Umbilical cord (tissue), 1 donor: ENCODE measurements at regions not wholly inside any gene's neighbourhood (a gene's known extent, or its start where the extent isn't known, plus 50 kb on each side); places are given as distances from the start of the nearest gene placed in this dataset.
"Not testable (repeated sequence)": the region's sequence is repeated elsewhere in the genome, so short reads cannot be mapped to it uniquely, and the experiment has no call there.

Experiments used
- DNase-seq: peaks from one replicate; pipeline ENCODE4 v3.0.0-alpha.2; 2015; ENCODE audit warnings: low spot score

DNA sequence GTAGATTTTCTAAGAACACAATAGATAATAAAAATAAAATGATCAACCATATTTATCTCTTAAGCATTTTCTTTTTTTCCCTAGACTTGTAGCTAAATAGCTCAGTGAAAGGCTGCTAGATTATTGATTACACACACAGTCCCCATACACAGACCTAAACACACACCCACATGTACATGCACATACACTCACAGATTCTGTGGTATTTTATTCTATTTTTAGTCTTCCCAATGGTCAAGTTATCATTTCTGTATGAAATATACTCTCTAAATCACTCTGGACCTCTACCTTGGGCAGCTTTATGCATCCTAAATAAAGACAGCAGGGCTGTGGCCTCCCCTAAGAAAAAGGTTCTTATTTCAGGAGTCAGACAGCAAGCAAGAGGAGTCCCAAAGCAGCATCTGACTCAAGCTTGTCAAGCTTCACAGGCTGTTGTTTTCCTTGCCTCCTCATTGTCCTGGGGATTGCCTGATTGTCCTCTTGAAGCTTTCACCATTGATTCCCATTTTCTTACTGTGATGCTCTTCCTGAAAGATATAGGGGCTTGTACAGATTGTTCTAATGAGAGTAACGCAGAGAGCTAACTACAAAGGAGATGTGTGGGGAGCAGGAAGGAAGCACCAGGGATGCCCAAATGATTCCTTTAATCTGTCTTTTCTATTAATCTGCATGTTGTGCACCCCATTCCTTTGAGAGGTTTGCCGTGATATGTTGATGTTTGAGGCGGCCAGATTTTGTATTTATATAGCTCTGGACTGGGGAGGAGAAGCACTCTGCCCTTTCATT lies 986.5 kb downstream of the PCDH17 start:
- DNase-seq: no peak

DNA sequence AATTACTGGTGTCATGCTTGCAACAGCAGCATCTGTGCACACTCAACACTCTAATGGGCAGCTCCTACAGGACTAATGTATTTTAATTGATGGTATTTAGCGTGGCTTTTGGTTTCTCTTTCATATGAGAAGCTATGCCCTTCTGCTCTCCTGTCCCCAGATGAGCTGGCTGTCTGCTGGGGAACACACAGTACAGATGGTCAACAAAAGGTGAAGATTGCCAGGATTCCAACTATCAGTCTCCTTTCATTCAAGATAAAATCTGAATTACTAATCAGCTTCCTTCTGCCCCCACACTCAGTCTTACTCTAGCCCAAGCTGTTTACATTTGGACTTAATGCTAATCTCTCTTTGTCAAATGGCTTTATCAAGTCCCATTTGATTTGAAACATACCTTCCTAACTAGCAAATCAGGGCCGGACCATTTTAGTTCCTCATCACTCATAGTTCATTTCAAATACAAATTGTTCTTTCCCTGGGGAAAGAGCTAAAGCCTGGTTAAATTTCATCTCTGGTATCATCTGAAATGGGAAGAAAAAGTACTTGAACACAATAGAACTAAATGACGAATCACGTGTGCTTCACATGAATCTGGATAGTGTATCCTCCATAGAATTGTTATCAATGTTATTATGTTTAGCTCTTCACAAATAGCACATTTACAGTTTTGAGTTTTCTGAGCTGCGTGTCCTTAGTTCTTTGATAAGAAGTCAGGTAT lies 988.0 kb downstream of the PCDH17 start:
- no peak for DNase-seq

DNA sequence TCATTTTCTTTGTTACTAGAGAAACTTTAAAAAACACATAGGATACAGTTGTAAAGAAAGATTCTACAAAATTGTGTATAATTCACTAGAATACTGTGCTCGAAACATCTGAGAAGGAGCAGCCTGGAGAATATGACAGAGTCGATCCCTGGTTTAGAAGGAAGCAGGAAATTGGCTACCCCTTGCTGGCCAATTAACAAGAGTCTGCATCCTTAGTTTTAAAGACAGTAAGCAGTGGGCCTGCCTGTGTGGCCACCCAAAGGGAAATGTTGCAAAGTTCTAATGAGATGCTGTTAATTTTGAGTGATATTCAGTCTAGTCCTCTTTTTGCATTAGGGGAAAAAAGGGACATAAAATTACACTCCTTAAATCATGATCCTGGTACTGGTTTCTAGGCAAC lies 988.6 kb downstream of the PCDH17 start:
- DNase-seq: peak; percentile 2

DNA sequence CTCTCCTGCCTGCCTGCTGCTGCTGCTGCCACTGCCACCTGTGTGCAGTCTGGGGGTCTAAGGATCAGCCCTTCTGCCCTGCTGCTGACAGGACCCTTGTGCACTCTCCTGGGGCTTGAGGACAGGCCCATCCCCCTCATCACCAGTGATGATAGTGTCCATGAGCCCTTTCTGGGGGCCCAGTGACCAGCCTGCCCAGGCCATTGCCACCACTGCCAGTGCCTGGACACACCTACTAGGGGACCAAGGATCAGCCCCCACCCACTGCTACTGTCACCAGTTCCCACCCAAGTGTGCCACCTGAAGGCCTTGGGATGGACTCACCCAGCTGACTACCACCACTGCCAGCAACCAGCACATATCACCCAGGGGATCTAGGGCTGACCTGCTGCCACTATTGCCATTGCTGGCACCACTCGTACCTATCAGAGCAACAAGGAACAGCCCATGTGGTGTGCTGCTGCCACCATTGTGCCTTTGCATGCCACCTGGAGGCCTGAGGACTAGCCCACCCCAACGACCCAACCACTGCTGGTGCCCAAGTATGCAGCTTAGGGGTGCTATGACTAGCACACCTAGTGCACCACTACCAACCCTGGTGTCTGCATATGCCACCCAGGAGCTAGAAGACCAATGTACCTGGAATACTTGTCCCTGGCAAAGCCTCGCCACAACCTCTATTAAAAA lies 994.3 kb downstream of the PCDH17 start:
- DNase-seq: no peak

DNA sequence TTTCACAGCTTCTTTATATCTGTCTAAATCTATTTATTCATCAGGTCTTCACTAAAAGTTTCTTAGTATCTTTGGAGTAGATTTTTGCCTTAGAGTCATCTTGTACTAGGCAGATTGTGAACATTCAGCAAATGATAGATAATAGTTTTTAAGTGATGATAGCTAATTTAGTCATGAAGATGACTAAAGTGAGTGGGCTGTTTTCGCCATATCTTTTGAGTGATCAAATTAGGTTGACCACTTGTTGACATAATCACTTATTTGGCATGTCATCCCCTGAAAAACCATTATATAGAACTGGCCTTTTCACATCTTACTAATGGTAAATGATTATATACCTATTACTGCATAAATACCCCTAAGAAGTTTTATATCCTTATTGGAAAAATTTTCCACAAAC lies 999.2 kb downstream of the PCDH17 start:
- DNase-seq: no peak

DNA sequence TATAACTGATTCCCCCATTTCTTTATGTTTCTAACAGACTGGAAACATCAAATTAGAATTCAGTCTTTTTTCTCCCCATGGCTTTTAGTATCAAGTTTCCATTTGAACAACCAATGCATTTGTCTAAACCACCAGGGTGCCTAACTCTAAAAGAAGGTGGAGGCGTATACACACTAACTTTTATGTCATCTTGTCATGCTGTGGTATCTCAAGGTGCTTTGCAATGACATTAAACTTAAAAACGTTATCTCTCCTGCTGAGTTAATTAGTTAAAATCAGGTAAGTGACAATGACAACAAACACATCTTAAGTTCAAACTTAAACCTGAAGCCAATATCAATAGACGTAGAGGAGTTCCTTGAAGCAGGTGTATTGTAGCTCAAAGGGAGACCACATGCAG lies 1001.7 kb downstream of the PCDH17 start:
- DNase-seq: no peak

DNA sequence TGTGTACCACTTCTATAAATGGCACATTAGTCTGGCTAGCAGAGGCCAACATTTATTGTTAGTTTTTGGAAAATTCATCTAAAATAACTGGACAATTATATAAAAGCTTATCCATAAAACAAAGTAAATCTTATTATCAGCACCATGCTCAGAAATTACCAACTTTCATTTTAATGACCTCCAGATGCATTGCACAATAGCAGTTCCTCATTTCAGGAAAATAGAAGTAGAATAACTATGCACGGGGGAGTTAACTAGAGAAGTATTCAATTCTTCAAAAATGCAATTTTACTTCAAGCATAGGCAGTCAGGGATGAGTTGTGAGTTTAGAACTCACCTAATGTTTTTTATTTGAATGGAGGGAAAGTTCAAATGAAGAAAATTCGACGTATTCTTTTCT lies 1023.5 kb downstream of the PCDH17 start:
- DNase-seq: no peak

DNA sequence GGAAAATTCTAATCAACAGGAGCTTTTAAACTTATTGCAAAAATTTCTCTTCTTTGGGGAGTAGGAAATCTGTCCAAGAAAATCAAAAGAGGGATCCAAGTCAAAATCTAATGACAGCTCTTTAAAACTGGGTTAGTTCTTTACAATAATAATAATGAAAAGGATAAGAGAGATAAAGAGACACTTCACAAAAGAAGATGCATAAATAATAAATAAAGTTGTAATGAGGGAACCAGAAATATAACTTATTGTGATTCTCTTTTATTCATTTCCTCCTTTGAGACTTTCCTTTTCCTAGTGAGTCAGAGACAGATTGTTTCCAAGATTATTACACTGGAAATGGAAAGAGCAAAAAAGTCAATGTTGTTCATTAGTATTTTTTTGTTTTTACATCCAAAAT lies 1029.3 kb downstream of the PCDH17 start:
- DNase-seq: no peak

DNA sequence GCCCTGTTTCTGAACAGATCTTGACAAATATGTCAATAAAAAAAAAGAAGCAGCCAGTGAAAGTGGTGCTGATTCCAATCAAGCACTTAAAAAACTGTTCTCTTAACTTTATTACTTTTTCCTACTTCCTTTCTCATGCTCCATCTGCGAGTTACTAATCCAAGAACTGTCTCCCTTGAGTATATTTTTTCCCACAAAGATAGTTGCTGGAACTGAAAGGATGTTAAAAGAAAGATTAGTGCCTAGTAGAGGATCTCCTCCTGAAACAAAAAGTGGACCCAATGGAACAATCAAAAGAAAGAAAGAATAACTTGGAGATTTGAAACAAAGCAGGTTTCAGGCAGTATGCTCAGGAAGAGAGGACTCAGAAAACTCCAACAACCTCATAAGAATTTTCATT lies 1034.8 kb downstream of the PCDH17 start:
- DNase-seq: no peak

DNA sequence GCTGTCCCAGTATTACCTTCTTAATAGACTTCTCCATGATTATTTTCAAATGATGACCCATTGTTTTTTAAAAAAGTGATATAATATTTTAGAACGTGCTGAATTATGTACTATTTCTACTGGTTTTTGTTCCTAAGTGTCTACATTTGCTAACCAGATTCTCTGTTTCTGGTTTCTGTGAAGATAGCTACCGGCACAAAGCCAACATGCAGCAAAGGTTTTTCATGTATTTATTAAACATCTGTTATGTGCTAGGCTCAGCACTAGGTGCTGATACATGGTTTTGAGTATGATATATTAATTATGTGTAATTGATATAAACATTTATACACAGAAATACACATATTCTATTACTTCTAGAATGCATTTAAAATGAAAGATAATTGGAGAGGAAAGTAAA lies 1035.6 kb downstream of the PCDH17 start:
- DNase-seq: no peak

DNA sequence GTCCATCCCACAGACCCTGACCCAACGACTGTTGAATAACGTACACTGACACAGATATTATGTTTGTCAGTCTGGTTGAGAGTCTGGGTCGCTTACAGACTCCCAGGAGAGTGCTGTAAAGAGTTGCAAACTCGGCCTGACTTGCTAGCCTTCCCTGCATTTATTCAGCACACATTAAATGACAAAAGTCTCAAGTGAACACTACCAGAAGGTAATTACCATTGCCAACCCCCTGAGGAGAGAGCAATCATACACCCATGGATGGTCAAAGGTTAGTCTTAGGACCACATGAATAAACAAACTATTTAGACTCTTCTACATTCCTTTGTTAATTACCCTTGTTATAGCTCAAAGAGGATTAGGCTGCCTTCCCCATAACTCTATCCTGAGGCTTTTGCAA lies 1048.6 kb downstream of the PCDH17 start:
- no peak for DNase-seq

DNA sequence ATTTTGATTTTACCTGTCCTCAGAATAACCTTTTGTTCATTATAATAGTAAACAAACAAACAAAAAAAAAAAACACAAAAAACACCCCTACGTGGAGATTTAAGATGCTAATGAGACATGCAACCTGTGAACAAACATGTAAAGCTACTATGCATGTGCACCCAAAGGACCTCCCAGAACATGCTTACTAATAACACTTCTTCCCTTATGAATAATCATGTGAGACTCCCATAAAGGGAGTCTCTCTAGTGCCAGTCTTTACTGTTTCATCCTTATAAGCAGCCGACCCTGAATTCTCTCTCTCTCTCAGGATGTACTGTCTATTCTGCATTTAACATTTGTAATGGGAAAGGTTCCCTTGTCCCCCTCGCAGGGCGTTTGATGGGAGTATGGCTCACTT lies 1051.1 kb downstream of the PCDH17 start:
- no peak for DNase-seq

DNA sequence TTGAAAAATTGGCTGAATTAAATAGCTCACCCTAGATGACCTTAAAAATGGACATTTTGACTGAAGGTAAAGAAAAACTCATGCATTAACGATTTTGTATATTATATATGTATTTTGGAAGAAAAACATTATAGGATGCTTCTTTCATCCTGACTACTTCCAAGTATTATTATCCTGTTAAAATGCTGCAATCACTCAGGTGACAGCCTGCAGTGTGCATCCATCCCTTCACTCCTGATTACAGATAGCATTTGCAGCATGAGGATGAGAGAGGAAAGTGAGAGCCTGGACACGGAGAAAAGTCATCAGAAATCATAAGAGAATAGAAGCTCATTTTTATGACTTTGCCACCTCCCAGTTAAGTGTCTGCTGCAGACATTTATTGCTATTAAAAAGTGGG lies 1055.6 kb downstream of the PCDH17 start:
- no peak for DNase-seq

DNA sequence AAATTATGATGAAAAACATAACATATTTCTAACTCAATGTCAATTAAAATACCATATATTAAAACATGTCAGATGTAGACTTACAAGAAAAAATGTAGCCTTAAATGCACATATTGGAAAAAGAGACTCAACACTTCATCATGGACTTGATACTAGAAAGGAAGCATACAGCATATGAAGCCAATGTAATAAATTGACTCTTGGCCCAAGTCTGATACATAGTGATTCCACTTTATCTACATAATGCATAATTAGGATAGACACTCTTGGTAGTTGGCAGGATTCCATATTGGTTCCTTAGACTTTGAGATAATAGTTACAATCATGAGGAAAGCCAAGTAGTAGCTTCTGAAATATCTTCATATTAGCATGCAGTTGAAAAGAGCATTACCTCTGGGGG lies 1067.0 kb downstream of the PCDH17 start:
- no peak for DNase-seq

DNA sequence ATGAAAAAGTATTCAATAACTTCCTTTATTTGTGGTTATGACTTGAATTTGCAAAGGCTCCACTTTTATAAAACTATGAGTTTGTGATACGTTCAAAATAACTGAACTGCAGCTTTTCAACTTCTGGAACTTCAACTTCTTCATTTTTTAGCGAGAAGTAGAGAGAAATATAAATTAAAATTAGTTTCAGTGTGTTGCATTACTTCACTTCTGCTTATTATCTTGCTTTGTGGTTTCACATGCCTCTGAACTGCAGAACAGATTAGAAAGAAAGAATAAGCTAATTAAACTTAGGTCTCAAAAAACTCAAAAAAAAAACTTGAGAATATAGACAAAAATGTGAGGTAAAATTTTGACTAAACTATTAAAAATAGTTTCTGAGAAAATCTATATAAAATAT lies 1073.4 kb downstream of the PCDH17 start:
- DNase-seq: no peak

DNA sequence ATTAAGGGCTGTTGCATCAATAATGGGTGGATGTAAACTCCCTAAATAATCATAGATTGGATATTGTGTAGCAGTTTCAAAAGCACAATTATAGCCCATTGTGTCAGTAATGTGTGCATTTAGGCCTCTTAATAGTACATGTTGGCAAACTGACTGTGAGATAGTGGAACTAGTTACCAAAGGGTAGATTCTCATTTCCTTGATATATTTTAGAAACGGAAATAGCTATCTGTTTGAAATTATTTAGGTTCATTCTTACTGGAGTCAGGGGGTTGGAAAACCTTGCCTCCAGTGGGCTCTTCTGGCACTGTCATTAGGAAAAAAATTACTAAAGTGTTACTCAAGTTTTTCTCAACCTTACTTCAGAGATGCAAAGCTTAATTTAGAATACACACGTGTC lies 1074.9 kb downstream of the PCDH17 start:
- DNase-seq: no peak

DNA sequence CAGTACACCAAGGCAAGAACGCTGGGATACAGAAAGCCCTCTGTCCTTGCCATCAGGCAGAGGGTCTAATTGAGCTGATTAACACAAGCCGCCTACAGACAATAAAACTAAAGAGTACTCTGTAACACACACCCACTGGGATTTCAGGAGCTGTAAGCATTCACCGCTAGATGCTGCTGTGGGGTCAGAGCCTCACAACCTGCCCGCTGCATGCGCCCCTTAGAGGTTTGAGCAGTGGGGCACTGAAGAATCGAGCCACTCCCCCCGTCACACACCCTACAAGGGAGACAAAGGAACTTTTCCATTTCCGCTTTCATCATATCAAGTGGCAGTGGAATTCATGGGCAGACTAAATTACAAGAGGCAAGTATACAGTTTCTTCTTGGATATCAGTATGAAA lies 1080.6 kb downstream of the PCDH17 start:
- no peak for DNase-seq

DNA sequence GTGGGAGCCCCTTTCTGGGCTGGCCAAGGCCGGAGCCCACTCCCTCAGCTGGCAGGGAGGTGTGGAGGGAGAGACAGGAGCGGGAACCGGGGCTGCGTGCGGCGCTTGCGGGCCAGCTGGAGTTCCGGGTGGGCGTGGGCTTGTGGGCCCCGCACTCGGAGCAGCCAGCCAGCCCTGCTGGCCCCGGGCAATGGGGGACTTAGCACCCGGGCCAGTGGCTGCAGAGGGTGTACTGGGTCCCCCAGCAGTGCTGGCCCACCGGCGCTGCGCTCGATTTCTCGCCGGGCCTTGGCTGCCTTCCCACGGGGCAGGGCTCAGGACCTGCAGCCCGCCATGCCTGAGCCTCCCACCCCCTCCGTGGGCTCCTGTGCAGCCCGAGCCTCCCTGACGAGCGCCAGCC lies 1082.5 kb downstream of the PCDH17 start:
- not testable (repeated sequence) for DNase-seq

DNA sequence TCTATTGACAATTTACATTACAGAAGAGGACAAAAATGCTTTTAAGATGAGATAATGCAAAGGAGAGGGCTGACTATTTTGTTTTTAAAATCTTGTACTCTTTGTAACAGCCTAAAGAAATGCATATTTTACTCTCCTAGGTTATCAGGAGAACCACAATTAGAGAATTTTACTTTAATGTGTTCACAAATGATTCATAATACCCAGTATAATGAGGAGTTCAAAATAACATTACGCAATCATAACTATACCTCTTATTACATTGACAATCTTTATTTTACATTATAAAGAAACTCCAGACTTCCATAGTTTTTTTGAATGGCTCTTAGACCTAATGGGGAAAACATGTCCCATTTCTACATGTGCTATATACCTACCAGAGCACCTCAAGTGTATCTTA lies 1089.7 kb downstream of the PCDH17 start:
- DNase-seq: no peak

DNA sequence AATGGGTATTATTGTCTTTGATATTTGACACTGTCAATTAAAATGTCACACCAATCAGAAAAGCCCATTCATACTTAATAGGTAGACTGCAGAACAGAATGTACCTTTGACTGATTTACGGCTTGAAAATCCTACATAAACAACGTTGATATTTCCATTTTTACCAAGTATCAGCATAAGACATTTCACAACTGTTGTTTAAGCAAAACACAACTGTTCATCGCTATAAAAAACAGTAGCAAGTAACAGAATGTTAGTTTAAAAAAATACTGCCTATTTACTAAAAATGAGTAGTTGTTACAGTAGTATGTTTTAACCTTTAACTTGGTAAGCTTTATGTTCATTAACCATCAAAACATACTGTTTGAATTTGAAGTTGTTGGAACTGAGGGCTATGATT lies 1096.6 kb downstream of the PCDH17 start:
- no peak for DNase-seq

DNA sequence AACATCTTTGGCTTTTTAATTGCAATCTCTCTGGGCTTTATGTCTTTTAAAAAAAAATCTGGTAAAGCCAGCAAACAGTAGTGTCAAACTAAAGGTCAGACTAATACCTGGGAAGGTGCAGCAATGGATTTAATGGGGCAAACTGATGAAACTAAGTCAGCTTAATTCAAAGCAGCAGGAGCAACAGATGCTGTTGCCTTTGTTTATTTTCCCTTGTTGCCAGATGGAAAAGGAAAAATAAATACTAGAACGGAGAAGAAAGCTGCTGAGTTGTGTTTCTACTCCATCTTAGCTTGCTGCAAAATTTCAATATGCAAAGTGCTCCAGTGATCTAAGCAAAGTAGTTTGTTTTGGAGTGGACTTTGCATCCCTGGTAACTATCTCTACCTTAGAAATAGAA lies 1097.8 kb downstream of the PCDH17 start:
- no peak for DNase-seq

DNA sequence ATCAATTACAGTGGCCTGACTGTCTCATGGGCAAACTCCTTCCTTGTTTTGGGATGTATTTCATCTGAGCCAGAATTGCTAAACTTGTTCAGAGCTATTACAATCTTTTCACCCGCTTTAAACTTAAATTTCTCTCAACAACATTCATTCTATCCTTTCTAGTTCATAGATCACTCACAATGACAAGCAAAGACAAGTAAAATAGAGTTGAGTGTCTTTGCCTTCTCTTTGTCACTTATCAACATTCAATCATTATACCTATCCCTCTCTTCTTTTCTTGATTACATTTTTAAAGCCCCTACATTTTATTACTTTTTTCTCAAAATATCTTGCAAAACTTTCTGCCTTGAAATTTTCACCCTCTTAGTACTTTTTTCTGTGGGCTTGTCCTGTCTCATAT lies 1113.1 kb downstream of the PCDH17 start:
- no peak for DNase-seq

DNA sequence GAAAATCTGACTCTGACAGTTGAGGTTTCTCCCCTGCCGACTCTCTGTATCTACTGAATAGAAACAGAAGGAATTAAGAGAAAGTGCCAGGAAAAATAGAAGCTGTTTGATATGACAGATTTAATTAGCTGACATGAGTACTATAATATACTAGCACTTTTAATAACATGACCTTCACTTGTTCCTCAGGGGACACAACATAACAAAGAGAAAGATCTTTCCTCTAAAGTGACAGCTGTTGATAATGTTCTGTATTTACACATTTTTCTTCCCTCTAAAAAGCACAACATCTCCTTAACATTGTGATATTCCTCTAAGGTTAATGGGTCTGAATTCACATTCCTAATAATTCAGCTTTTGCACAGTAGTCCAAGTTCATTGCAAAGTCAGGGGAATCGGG lies 1136.0 kb downstream of the PCDH17 start:
- no peak for DNase-seq
